Tibial nerve (tissue), 4 donors: ENCODE measurements at regions not wholly inside any gene's neighbourhood (a gene's known extent, or its start where the extent isn't known, plus 50 kb on each side); places are given as distances from the start of the nearest gene placed in this dataset.

ENCODE experiments used
- CTCF ChIP-seq, 5 experiments: fragments of 200-600 bp in 3 of 5; fragments of 450-650 bp in 2 of 5; sonication (generic) in 3 of 5; IDR thresholded peaks; one replicate each; pipeline ENCODE4 v1.5.1; 2016 to 2019; ENCODE audit warnings: antibody characterized with exemption in 5 of 5, mild to moderate bottlenecking in 3 of 5, moderate library complexity in 2 of 5
- EP300 ChIP-seq, 2 donors: sonication (generic); formaldehyde crosslinking; IDR thresholded peaks; one replicate each; pipeline ENCODE4 v1.6.1; 2017; ENCODE audit warnings: antibody characterized with exemption in 2 of 2, mild to moderate bottlenecking in 1 of 2
- POLR2A ChIP-seq, 2 donors: fragments of 450-650 bp; IDR thresholded peaks; one replicate each; pipeline ENCODE4 v1.6.1; 2017; ENCODE audit warnings: antibody characterized with exemption in 2 of 2, mild to moderate bottlenecking in 2 of 2, moderate library complexity in 2 of 2

- no peak for TF ChIP-seq CTCF (IDR thresholded peaks at IDR 0.05)
- TF ChIP-seq EP300 (IDR thresholded peaks at IDR 0.05) = no peak
- TF ChIP-seq POLR2A (IDR thresholded peaks at IDR 0.05) = no peak
These were observed 65.0 kb upstream of the ZBED5 start for GRCh38 chr11:10922892-10923291.
